ENCODE measurements at regions not wholly inside any gene's neighbourhood (a gene's known extent, or its start where the extent isn't known, plus 50 kb on each side); places are given as distances from the start of the nearest gene placed in this dataset.

- CTCF ChIA-PET, result no interaction called here
These were observed 100.2 kb upstream of the PARP11 start for GRCh38 chr12:3973269-3973884.

More at GRCh38 chr12:3973269-3973884, 100.2 kb upstream of the PARP11 start:
- no peak overlapping the region for H3K27ac ChIP-seq (ENCODE audit: low read depth in 2 of 2, low read length in 1 of 2)
- POLR2A ChIA-PET, result no interaction called here
- H3K9me2 ChIP-seq, result no peaks in the 10 kb centered on the region
- H3K9me3 ChIP-seq, result no peaks in the 10 kb centered on the region
- H3K79me2 ChIP-seq (ENCODE audit: insufficient read depth), result no peaks in the 10 kb centered on the region
- H3K27me3 ChIP-seq (ENCODE audit: insufficient read depth), result no peaks in the 10 kb centered on the region; the same call in none of the 2 replicates
- no peaks in the 10 kb centered on the region for H3F3A ChIP-seq (replicated peaks; ENCODE audit: insufficient read depth)
- TF ChIP-seq REST (IDR thresholded peaks at IDR 0.05; ENCODE audit: low read depth, low read length) (no peak), JUND (IDR thresholded peaks at IDR 0.05) (no peak), NFIC (IDR thresholded peaks at IDR 0.05; ENCODE audit: borderline replicate concordance) (no peak), FOSL2 (IDR thresholded peaks at IDR 0.05; ENCODE audit: borderline replicate concordance, low read depth) (no peak), RXRA (IDR thresholded peaks at IDR 0.05; ENCODE audit: borderline replicate concordance, low read depth) (no peak), ZBTB33 (IDR thresholded peaks at IDR 0.05; ENCODE audit: borderline replicate concordance, low read depth) (no peak)
- no peak overlapping the region for H3K4me3 ChIP-seq (ENCODE audit: low read depth in 2 of 2, low read length in 1 of 2)
- no peaks in the 10 kb centered on the region for H3K36me3 ChIP-seq (replicated peaks in 1 of 2; ENCODE audit: control insufficient read depth in 1 of 2, insufficient read depth in 2 of 2, low read length in 1 of 2)
- no peak overlapping the region for H2AFZ ChIP-seq (ENCODE audit: low read depth)
- no peaks in the 10 kb centered on the region for H4K20me1 ChIP-seq (ENCODE audit: insufficient read depth)
- no peaks in the 10 kb centered on the region for H3K4me1 ChIP-seq (ENCODE audit: control insufficient read depth in 1 of 2, insufficient read depth in 2 of 2, low read depth in 1 of 2, low read length in 1 of 2)
- H3K9ac ChIP-seq, result no peak overlapping the region
- no peak for DNase-seq
- whole genome bisulfite sequencing (ENCODE audit: low lambda C conversion rate), result 23% methylated on average over 14 of the region's 14 CpGs
- H3K4me2 ChIP-seq, result no peak overlapping the region
